Skeletal muscle cell (primary cell): ENCODE measurements at regions not wholly inside any gene's neighbourhood (a gene's known extent, or its start where the extent isn't known, plus 50 kb on each side); places are given as distances from the start of the nearest gene placed in this dataset.
A peak's percentile ranks its signal among the peaks of the same experiment; 100 is the strongest.
"Not testable (repeated sequence)": the region's sequence is repeated elsewhere in the genome, so short reads cannot be mapped to it uniquely, and the experiment has no call there.

Experiments used
- DNase-seq: peaks from one replicate; pipeline ENCODE4 v3.0.0-alpha.2; 2010; ENCODE audit warnings: low read depth
- H3K4me3 ChIP-seq: 2 replicates; pipeline ENCODE4 v1.5.1; 2011; ENCODE audit warnings: low read depth, mild to moderate bottlenecking, control low read depth, low read length, moderate library complexity

- H3K4me3 ChIP-seq = no peak overlapping the region
- no peak for DNase-seq
Observed at GRCh38 chr2:171266102-171266501, 105.4 kb upstream of the TLK1 start.

DNA sequence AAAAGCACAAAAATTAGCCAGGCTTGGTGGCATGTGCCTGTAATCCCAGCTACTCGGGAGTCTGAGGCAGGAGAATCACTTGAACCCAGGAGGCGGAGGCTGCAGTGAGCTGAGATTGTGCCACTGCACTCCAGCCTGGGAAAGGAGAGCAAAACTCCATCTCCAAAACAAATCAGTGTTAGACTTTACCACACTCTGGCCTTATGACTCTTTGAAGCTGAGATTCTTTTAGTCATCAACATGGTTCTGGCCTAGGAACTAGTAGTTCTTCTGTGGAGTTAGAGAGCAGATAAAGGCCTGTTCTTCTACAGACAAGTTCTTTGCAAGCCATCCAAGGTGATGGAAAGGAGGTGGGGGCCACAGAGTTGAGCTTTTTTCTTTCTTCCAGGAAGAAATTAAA lies 100.8 kb upstream of the TLK1 start:
- DNase-seq, H3K4me3 ChIP-seq: not testable (repeated sequence)

DNA sequence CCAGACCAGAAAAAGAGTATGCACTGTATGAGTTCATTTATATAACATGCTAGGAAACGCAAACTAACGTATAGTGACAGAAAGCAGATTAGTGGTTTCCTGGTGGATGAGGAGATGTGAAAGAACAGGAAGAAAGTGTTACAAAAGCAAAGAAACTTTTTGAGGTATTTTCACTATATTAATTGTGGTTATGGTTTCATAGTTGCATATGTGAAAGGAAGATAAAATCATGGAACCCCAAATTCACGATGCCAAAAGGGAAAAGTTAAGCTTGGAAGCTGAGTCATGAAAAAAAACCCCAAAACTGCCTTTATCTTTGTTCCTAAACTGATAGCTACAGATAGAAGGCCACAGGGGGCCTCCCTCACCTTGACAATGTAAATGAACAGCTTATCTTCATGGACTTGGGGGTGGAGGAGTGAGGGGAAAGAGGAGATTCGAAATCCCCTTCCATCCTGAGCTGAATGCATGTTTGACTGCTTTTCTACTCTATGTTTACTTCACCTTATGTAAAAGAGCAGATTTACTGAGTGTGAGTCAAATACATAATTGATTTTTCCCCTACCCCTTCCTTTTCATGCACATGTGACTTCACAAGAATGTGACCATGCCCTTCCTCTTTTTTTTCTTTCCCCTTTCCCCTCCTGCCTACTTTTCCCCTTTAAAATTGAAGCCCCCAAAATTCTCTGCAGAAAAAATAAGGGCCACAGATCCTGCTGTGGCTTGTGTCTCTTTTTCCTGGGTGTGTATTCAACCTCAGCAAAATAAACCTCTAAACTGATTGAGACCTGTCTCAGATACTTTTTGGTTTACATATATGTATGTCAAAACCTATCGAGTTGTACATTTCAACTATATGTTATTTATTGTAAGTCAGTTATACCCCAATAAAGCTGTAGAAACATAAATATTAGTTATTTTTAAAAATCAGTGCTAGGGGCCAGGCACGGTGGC lies 100.1 kb upstream of the TLK1 start:
- H3K4me3 ChIP-seq = no peak overlapping the region
- DNase-seq = no peak

GRCh38 chr2:171254666-171255065 lies 94.0 kb upstream of the TLK1 start:
- H3K4me3 ChIP-seq = no peak overlapping the region
- no peak for DNase-seq

DNA sequence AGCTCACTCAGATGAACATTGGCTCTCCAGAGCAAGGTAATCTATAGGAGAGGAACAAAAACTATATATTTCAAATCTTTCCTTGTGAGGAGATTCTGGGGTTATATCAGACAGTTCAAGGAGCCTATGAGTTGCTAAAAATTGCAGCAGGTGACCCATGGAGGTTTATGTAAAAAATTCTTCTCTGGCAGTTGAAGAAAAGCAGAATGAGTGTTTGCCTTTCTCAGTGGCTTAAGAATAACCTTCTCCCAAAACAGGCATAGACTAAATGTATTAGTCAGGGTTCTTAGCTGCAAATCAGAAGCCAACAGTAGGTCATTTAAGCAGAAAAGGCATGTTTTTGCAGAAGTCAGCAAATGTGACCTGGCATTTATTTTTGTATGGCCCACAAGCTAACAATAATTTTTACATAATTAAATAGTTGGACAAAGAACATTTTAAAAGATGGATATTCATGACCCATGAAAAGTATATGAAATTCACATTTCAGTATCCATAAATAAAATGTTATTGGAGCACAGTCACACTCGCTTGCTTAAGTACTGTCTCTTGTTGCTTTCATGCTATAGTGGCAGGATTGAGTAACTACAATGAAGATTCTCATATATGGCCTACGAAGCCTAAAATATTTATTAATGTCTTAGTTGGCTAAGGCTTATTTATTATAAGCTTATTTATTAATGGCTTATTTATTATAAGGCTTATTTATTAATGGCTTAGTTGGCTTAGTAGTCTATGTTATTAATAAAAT lies 93.4 kb upstream of the TLK1 start:
- no peak for DNase-seq
- H3K4me3 ChIP-seq = no peak overlapping the region

DNA sequence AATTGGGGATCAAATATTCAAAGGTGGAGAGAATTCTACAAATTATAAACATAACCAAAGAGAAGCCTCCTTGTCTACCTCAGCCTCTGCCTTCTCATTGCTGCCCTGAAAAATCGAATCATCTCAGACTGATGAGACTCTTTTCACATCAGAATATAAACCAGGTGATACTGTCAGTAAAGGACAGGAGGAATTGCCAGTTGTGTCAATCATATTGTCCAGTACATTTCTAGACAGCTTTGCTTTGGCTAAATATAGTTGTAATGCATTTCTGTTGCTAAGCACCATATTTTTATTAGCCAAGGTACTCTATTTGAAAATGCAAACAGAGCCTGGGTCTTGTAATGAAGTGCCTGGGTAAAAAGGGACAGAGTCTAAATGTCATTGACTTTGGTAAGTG lies 92.6 kb upstream of the TLK1 start:
- no peak for DNase-seq
- H3K4me3 ChIP-seq = no peak overlapping the region

- no peak overlapping the region for H3K4me3 ChIP-seq
- no peak for DNase-seq
Observed at GRCh38 chr2:171249689-171250088, 89.0 kb upstream of the TLK1 start.

DNA sequence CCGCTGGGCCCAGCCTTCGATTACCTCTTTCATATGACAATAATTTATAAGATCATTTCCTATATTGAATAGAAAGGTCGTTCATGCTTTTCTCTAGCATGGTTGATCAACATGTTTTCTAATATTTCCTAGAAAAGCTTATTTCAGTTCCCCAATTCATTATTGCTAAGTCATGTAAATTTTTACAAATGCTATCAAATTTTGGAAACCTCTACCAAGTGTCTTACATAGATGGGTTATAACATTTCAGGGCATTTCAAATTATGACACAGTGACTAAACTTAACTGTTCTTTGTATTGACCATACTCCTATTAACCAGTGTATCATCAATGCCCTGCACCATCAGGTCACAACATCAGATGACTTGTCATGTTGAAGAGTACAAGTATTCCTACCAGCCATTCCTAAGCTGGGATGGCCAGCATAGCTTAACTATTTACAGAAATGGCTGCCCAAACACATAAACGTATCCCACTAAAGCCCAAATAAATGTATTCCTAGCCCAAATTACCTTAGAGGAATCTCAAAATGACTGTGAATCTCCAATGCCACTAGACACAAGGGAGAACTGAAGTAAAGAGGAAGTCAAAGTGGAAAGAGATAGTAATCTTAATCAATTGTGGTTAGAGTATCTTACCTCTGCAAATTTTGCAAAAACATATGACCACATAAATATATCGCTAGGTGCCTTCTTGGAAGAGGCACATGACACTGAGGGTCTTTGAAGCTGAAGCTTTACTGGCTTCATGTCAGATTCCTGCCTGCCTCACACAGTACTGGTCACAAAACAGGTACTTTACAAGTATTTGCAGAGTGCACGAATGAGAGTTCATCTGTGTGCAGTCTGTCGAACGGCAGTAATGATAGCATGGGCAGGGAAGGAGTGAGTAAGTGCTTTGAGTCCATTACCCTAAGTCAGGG lies 87.3 kb upstream of the TLK1 start:
- DNase-seq = no peak
- H3K4me3 ChIP-seq = no peak overlapping the region

GRCh38 chr2:171244970-171245782 lies 84.5 kb upstream of the TLK1 start:
- DNase-seq = no peak

DNA sequence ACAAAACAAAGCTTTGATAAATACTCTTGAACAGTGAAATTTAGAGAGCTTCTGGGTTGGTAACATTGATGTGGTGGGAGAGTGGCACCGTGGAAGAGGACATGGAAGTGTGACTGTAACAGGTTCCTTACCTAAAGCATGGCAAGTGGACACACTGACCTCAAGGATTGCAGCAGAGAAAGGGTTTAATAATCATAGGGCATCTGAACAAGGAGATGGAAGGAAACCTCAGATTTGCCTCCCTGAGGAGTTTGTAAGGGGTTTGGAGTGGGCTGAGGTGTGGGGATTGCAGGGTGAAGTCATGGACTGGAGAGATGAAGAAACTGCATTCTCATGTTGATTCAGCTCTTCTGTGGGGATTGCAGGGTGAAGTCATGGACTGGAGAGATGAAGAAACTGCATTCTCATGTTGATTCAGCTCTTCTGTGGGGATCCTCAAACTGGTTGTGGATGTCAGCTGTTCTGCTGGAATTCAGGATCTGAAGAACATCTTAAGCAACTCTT lies 83.8 kb upstream of the TLK1 start:
- DNase-seq = peak; percentile 66
- H3K4me3 ChIP-seq = no peak overlapping the region

More at GRCh38 chr2:171244970-171245782, 84.5 kb upstream of the TLK1 start:
- no peak overlapping the region for H3K4me3 ChIP-seq

- DNase-seq = no peak
- no peak overlapping the region for H3K4me3 ChIP-seq
Observed at GRCh38 chr2:171241771-171242170, 81.1 kb upstream of the TLK1 start.

GRCh38 chr2:171238946-171239345 lies 78.3 kb upstream of the TLK1 start:
- H3K4me3 ChIP-seq = no peak overlapping the region
- no peak for DNase-seq

DNA sequence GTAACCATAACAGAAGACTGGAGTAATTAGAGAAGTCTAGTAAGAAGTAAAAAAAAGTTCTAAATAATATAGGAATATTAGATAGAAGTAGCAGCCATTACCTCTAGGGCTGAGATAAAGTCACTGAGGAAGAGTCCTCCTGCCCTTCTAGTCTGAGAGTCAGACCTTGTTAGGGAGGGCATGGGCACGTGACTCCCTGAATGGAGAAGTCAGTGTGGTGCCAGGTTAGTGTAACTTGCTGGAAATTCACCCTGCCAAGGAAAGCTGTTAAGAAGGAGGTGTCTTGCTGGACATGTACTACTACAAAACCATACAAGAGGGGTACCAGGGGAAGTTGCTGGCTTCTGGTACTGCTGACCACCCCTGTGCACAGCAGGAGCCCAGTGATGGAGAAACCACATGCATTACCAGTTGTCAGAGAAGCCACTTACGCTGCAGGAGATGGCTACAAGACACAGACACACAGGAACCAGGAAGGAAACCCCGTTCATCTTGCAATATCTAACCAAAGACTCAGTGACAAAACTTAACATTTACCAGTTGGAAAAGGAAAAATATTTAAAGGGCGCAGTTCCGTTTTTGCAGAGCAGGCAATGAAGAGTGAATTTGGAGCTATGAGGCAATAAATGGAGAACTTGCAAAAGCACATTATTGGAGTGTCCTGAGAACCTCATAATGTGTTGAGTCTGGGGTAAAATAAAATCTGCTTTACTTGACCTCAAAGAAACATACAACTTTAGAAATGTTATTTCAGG lies 77.2 kb upstream of the TLK1 start:
- no peak for DNase-seq
- no peak overlapping the region for H3K4me3 ChIP-seq

- no peak for DNase-seq
- no peak overlapping the region for H3K4me3 ChIP-seq
Observed at GRCh38 chr2:171235262-171235881, 74.7 kb upstream of the TLK1 start.

DNA sequence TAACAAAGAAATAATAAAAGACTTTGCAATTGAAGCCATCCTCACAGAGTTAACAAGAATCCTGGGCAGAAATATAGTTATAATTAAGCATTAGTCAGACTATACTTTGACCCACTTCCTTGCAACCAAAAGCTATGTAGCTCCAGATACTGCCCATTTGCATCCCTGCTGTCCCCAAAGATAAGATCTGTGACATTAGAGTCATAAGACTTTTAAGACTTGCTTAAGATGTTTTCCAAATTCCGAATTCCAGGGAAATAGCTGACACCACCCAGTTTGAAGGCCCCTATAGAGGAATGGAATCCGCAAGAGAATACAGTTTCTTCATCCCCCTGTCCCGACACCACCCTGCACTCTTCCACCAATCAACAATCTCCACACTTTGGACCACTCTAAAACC lies 69.5 kb upstream of the TLK1 start:
- no peak for DNase-seq

DNA sequence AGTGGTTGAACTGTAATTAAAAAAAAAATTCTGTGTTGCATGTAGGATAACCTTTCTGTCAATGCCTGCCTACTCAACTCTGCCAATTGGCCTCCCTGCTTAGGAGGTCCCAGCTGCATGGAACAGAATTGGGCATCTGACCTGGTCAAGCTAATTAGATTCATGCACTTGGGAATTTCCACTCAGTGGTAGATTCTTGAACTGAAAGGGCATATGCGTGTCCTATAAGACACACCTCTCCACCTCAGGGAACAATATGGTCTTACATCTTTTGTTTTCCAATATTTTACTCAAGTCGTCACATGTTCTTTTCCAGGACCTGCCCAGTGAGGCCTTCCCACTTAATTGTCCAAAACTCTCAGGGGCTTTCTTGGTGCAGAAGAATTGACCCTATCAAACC lies 68.1 kb upstream of the TLK1 start:
- no peak overlapping the region for H3K4me3 ChIP-seq
- DNase-seq = no peak

More for the DNA sequence above, 69.5 kb upstream of the TLK1 start:
- H3K4me3 ChIP-seq = no peak overlapping the region

GRCh38 chr2:171227066-171227782 lies 66.5 kb upstream of the TLK1 start:
- no peak for DNase-seq
- H3K4me3 ChIP-seq = no peak overlapping the region
